ENCODE measurements at regions not wholly inside any gene's neighbourhood (a gene's known extent, or its start where the extent isn't known, plus 50 kb on each side); places are given as distances from the start of the nearest gene placed in this dataset.

DNA sequence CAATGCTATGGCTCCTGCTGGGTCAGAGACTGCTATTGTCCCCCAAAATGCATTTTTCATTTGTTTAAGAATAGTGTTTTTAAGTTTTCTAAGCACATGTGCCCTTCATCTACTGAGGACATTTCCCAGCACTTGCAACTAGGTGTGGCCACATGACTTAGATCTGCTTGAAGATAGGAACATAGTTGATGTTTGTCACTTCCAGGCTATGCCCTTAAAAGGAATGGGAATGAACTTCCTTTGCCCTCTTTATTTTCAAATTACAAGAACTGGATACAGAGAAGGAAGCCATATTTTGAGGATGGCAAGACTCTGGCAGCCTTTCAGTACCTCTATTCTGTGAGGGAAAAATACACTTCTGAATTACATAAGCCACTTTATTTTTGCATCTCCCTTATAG lies 203.0 kb upstream of the TFAP2D start:
- H3K4me2 ChIP-seq = no peak overlapping the region
- H3F3A ChIP-seq (ENCODE audit: low read depth) = no peaks in the 10 kb centered on the region
- Mint-ChIP-seq H3K4me1 (no peaks in the 10 kb centered on the region), H3K36me3 (no peaks in the 10 kb centered on the region), H3K27me3 (ENCODE audit: insufficient read depth, low read depth) (no peaks in the 10 kb centered on the region), H3K27ac (no peak overlapping the region), H3K4me3 (no peak overlapping the region), H3K9me3 (no peaks in the 10 kb centered on the region)
- H3K27me3 ChIP-seq = peaks cover 3% of the 10 kb centered on the region
- no peaks in the 10 kb centered on the region for H4K20me1 ChIP-seq (ENCODE audit: low read depth)
- H3K9ac ChIP-seq = no peak overlapping the region
- no peaks in the 10 kb centered on the region for H3K4me1 ChIP-seq
- H3K4me3 ChIP-seq = no peak overlapping the region
- H3K79me2 ChIP-seq (ENCODE audit: low read depth) = no peaks in the 10 kb centered on the region
- no peaks in the 10 kb centered on the region for H3K9me3 ChIP-seq (ENCODE audit: low read depth)
- no peak overlapping the region for H3K27ac ChIP-seq
- no peak for TF ChIP-seq EZH2 (IDR thresholded peaks at IDR 0.05)
- TF ChIP-seq EZH2phosphoT487 (IDR thresholded peaks at IDR 0.05) = no peak
- TF ChIP-seq, protein P1, sequence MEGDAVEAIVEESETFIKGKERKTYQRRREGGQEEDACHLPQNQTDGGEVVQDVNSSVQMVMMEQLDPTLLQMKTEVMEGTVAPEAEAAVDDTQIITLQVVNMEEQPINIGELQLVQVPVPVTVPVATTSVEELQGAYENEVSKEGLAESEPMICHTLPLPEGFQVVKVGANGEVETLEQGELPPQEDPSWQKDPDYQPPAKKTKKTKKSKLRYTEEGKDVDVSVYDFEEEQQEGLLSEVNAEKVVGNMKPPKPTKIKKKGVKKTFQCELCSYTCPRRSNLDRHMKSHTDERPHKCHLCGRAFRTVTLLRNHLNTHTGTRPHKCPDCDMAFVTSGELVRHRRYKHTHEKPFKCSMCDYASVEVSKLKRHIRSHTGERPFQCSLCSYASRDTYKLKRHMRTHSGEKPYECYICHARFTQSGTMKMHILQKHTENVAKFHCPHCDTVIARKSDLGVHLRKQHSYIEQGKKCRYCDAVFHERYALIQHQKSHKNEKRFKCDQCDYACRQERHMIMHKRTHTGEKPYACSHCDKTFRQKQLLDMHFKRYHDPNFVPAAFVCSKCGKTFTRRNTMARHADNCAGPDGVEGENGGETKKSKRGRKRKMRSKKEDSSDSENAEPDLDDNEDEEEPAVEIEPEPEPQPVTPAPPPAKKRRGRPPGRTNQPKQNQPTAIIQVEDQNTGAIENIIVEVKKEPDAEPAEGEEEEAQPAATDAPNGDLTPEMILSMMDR (IDR thresholded peaks at IDR 0.05) = no peak
- no peak for DNase-seq (ENCODE audit: low spot score)
- no peaks in the 10 kb centered on the region for H3K36me3 ChIP-seq
- H2AFZ ChIP-seq (replicated peaks) = no peak overlapping the region

DNA sequence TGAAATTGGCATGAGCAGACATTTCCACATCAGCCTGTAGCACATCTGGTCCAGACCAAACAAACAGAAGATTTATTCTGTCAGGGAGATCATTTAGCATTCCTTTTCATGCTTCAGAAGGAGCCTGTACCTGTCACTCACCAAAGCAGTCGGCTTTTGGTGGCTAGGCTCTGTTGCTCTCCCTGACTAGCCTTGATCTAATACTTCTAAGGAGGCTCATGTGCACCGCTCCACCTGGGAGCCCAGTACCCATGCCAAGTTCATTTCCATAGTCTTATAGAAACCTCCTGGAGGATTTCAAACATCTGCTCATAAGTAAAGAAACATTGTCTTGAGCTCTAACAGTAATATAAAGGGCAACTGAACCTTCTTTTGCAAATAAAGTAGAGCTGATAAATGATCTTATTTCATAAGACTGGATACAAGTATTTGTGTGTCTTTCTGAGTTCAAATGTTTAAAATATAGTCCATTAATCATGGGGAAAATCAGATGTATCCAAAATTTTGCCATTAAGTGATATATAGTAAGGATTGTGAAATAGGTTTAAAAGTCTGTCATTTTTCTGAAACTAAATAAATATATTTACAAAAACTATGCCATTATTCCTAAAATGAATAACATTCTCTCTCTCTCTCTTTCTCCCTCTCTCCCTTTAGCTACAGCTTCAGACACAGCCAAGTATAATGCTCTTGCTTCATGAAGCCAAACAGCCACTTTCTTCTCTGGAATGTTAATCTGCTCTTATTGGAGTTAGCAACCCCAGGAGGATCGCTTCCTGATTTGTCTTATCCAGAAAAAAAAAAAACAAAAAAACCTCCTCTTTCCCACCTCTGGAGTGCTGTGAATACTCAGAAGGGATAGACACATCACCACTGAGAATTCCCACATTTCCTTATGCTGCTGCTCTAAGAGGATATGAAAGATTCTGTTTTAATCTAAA lies 192.7 kb upstream of the TFAP2D start:
- Histone ChIP-seq H3K4me3 (peak overlapping the region; percentile 9), H2AFZ (replicated peaks) (no peak overlapping the region), H3K27ac (no peak overlapping the region), H3K36me3 (no peaks in the 10 kb centered on the region), H3K9me3 (ENCODE audit: low read depth) (no peaks in the 10 kb centered on the region), H4K20me1 (ENCODE audit: low read depth) (no peaks in the 10 kb centered on the region), H3F3A (ENCODE audit: low read depth) (peaks cover 8% of the 10 kb centered on the region), H3K27me3 (no peaks in the 10 kb centered on the region), H3K4me2 (peak overlapping the region; percentile 60), H3K9ac (no peak overlapping the region), H3K4me1 (peaks cover 22% of the 10 kb centered on the region), H3K79me2 (ENCODE audit: low read depth) (no peaks in the 10 kb centered on the region)
- H3K4me1 Mint-ChIP-seq = peaks cover 19% of the 10 kb centered on the region
- TF ChIP-seq, protein P1 (IDR thresholded peaks at IDR 0.05) = no peak
- TF ChIP-seq EZH2 (IDR thresholded peaks at IDR 0.05) = no peak
- TF ChIP-seq EZH2phosphoT487 (IDR thresholded peaks at IDR 0.05) = no peak
- peak overlapping the region; percentile 26 for H3K27ac Mint-ChIP-seq
- H3K27me3 Mint-ChIP-seq (ENCODE audit: insufficient read depth, low read depth) = peaks cover 3% of the 10 kb centered on the region
- no peak overlapping the region for H3K4me3 Mint-ChIP-seq
- peak; percentile 77 for DNase-seq (ENCODE audit: low spot score)
- H3K36me3 Mint-ChIP-seq = no peaks in the 10 kb centered on the region
- H3K9me3 Mint-ChIP-seq = no peaks in the 10 kb centered on the region

DNA sequence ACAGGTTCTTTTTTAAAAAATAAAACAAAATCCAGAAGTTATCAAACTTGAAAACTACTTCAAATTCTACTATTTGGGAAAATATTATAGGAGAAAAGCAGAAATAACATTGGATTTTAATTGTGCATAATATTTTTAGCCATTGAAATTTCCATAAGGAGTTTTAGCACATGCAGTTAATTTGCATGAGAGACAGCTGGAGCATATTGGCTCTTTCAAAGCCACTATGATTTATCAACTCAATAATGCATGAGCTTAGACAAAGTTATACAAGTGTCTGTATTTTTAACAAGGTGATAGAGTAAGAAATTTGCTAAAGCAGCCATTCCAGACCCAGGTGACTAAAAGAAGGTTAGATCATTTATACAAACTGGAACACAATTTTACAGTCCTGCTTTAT lies 189.0 kb upstream of the TFAP2D start:
- Histone ChIP-seq H3K27me3 (no peaks in the 10 kb centered on the region), H3K9me3 (ENCODE audit: low read depth) (no peaks in the 10 kb centered on the region), H3K36me3 (no peaks in the 10 kb centered on the region), H3K27ac (no peak overlapping the region), H3K4me3 (no peak overlapping the region), H2AFZ (replicated peaks) (no peak overlapping the region), H3K79me2 (ENCODE audit: low read depth) (no peaks in the 10 kb centered on the region), H3K4me1 (peaks cover 22% of the 10 kb centered on the region), H3F3A (ENCODE audit: low read depth) (peaks cover 8% of the 10 kb centered on the region), H3K9ac (no peak overlapping the region), H3K4me2 (no peak overlapping the region), H4K20me1 (ENCODE audit: low read depth) (no peaks in the 10 kb centered on the region)
- H3K27ac Mint-ChIP-seq = no peak overlapping the region
- no peaks in the 10 kb centered on the region for H3K9me3 Mint-ChIP-seq
- H3K4me3 Mint-ChIP-seq = no peak overlapping the region
- H3K4me1 Mint-ChIP-seq = peaks cover 19% of the 10 kb centered on the region
- H3K36me3 Mint-ChIP-seq = no peaks in the 10 kb centered on the region
- no peak for DNase-seq (ENCODE audit: low spot score)
- H3K27me3 Mint-ChIP-seq (ENCODE audit: insufficient read depth, low read depth) = peaks cover 3% of the 10 kb centered on the region
- TF ChIP-seq EZH2 (IDR thresholded peaks at IDR 0.05) (no peak), EZH2phosphoT487 (IDR thresholded peaks at IDR 0.05) (no peak)
- TF ChIP-seq, protein P1 (IDR thresholded peaks at IDR 0.05) = no peak

Data from neural progenitor cell (in vitro differentiated cells).